Neural progenitor cell (in vitro differentiated cells): ENCODE measurements at regions not wholly inside any gene's neighbourhood (a gene's known extent, or its start where the extent isn't known, plus 50 kb on each side); places are given as distances from the start of the nearest gene placed in this dataset.

Experiments used
- DNase-seq: peaks from one replicate; pipeline ENCODE4 v3.0.0-alpha.2; 2016; ENCODE audit warnings: low spot score
- H2AFZ ChIP-seq: fragments of 200-600 bp; sonication (generic); replicated peaks from 2 replicates; pipeline ENCODE4 v1.6.1; 2016; ENCODE audit warnings: antibody characterized with exemption
- H3F3A ChIP-seq: fragments of 200-600 bp; sonication (generic); 2 replicates; pipeline ENCODE4 v1.6.1; 2016; ENCODE audit warnings: antibody characterized with exemption, low read depth
- H3K27ac ChIP-seq: fragments of 200-600 bp; sonication (generic); 2 replicates; pipeline ENCODE4 v1.5.1; 2016; ENCODE audit warnings: mild to moderate bottlenecking
- H3K27me3 ChIP-seq: fragments of 200-600 bp; sonication (generic); 2 replicates; pipeline ENCODE4 v1.6.1; 2016; ENCODE audit warnings: mild to moderate bottlenecking, moderate library complexity
- H3K36me3 ChIP-seq: fragments of 200-600 bp; sonication (generic); 2 replicates; pipeline ENCODE4 v1.5.1; 2016
- H3K4me1 ChIP-seq: fragments of 200-600 bp; sonication (generic); 2 replicates; pipeline ENCODE4 v1.6.1; 2016; ENCODE audit warnings: mixed run types
- H3K4me2 ChIP-seq: fragments of 200-600 bp; sonication (generic); 2 replicates; pipeline ENCODE4 v1.6.1; 2016
- H3K4me3 ChIP-seq: fragments of 200-600 bp; sonication (generic); 2 replicates; pipeline ENCODE4 v1.5.1; 2016
- H3K79me2 ChIP-seq: fragments of 200-600 bp; sonication (generic); 2 replicates; pipeline ENCODE4 v1.6.1; 2016; ENCODE audit warnings: low read depth
- H3K9ac ChIP-seq: fragments of 200-600 bp; sonication (generic); 2 replicates; pipeline ENCODE4 v1.6.1; 2016
- H3K9me3 ChIP-seq: fragments of 200-600 bp; sonication (generic); 2 replicates; pipeline ENCODE4 v1.5.1; 2016; ENCODE audit warnings: low read depth
- H4K20me1 ChIP-seq: fragments of 200-600 bp; sonication (generic); 2 replicates; pipeline ENCODE4 v1.6.1; 2016; ENCODE audit warnings: low read depth
- H3K27ac Mint-ChIP-seq: 3 replicates; pipeline ENCODE4 v1.8.0; 2021; ENCODE audit warnings: mixed read lengths
- H3K27me3 Mint-ChIP-seq: 2 replicates; pipeline ENCODE4 v1.8.0; 2022; ENCODE audit warnings: low read depth, mild to moderate bottlenecking, inconsistent platforms, moderate library complexity, mixed read lengths; ENCODE audit not compliant: insufficient read depth
- H3K36me3 Mint-ChIP-seq: 3 replicates; pipeline ENCODE4 v1.8.0; 2021; ENCODE audit warnings: mixed read lengths
- H3K4me1 Mint-ChIP-seq: 3 replicates; pipeline ENCODE4 v1.8.0; 2021; ENCODE audit warnings: mixed read lengths
- H3K4me3 Mint-ChIP-seq: 3 replicates; pipeline ENCODE4 v1.8.0; 2021; ENCODE audit warnings: mild to moderate bottlenecking, moderate library complexity, mixed read lengths
- H3K9me3 Mint-ChIP-seq: 3 replicates; pipeline ENCODE4 v1.8.0; 2020; ENCODE audit warnings: mixed read lengths
- EZH2 ChIP-seq: fragments of 200-600 bp; sonication (generic); IDR thresholded peaks from 2 replicates; pipeline ENCODE4 v1.6.1; 2017; ENCODE audit warnings: antibody characterized with exemption, mild to moderate bottlenecking, moderate library complexity
- EZH2phosphoT487 ChIP-seq: fragments of 200-600 bp; sonication (generic); IDR thresholded peaks from 2 replicates; pipeline ENCODE4 v1.6.1; 2017; ENCODE audit warnings: antibody characterized with exemption
- TF ChIP-seq, protein P1 (sequence below): fragments of 200-600 bp; sonication (generic); IDR thresholded peaks from 2 replicates; pipeline ENCODE4 v1.5.1; 2017; ENCODE audit warnings: antibody characterized with exemption, mild to moderate bottlenecking

DNA sequence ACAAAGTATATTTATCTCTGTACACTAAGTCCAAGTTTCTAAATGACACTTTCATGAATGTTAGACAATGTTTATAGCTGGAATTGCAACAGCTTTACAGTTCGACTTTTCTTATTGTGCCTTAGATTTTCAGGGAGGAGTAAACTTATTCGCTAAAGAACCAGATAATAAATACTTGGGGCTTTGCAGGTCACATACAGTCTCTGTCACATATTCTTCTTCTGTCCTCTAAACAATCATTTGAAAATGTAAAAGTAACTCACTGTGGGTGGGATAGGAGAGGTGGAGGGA, 132.6 kb downstream of the SPRY1 start:
- Histone ChIP-seq H3K4me1 (peaks cover 4% of the 10 kb centered on the region), H3K79me2 (no peaks in the 10 kb centered on the region), H4K20me1 (no peaks in the 10 kb centered on the region), H2AFZ (no peak overlapping the region), H3K27me3 (no peaks in the 10 kb centered on the region), H3F3A (no peaks in the 10 kb centered on the region), H3K4me3 (no peak overlapping the region), H3K27ac (no peak overlapping the region), H3K9me3 (no peaks in the 10 kb centered on the region), H3K36me3 (no peaks in the 10 kb centered on the region), H3K4me2 (no peak overlapping the region), H3K9ac (no peak overlapping the region)
- Mint-ChIP-seq H3K27ac (no peak overlapping the region), H3K9me3 (peaks cover 31% of the 10 kb centered on the region), H3K4me3 (no peak overlapping the region), H3K36me3 (peaks cover 5% of the 10 kb centered on the region), H3K4me1 (peaks cover 10% of the 10 kb centered on the region), H3K27me3 (no peaks in the 10 kb centered on the region)
- TF ChIP-seq, protein P1, sequence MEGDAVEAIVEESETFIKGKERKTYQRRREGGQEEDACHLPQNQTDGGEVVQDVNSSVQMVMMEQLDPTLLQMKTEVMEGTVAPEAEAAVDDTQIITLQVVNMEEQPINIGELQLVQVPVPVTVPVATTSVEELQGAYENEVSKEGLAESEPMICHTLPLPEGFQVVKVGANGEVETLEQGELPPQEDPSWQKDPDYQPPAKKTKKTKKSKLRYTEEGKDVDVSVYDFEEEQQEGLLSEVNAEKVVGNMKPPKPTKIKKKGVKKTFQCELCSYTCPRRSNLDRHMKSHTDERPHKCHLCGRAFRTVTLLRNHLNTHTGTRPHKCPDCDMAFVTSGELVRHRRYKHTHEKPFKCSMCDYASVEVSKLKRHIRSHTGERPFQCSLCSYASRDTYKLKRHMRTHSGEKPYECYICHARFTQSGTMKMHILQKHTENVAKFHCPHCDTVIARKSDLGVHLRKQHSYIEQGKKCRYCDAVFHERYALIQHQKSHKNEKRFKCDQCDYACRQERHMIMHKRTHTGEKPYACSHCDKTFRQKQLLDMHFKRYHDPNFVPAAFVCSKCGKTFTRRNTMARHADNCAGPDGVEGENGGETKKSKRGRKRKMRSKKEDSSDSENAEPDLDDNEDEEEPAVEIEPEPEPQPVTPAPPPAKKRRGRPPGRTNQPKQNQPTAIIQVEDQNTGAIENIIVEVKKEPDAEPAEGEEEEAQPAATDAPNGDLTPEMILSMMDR = no peak
- TF ChIP-seq EZH2phosphoT487 = no peak
- TF ChIP-seq EZH2 = no peak
- DNase-seq = no peak

GRCh38 chr4:123530357-123530756, 133.8 kb downstream of the SPRY1 start:
- Histone ChIP-seq H3K4me3 (no peak overlapping the region), H3K79me2 (no peaks in the 10 kb centered on the region), H3K9me3 (no peaks in the 10 kb centered on the region), H3K27me3 (no peaks in the 10 kb centered on the region), H2AFZ (no peak overlapping the region), H3K36me3 (no peaks in the 10 kb centered on the region), H3K4me1 (peaks cover 4% of the 10 kb centered on the region), H4K20me1 (no peaks in the 10 kb centered on the region), H3K27ac (no peak overlapping the region), H3K9ac (no peak overlapping the region), H3F3A (no peaks in the 10 kb centered on the region), H3K4me2 (no peak overlapping the region)
- H3K36me3 Mint-ChIP-seq = peaks cover 5% of the 10 kb centered on the region
- no peak overlapping the region for H3K4me3 Mint-ChIP-seq
- H3K27me3 Mint-ChIP-seq = no peaks in the 10 kb centered on the region
- TF ChIP-seq, protein P1 = no peak
- no peak overlapping the region for H3K27ac Mint-ChIP-seq
- H3K9me3 Mint-ChIP-seq = peaks cover 33% of the 10 kb centered on the region
- no peak for DNase-seq
- peaks cover 10% of the 10 kb centered on the region for H3K4me1 Mint-ChIP-seq

DNA sequence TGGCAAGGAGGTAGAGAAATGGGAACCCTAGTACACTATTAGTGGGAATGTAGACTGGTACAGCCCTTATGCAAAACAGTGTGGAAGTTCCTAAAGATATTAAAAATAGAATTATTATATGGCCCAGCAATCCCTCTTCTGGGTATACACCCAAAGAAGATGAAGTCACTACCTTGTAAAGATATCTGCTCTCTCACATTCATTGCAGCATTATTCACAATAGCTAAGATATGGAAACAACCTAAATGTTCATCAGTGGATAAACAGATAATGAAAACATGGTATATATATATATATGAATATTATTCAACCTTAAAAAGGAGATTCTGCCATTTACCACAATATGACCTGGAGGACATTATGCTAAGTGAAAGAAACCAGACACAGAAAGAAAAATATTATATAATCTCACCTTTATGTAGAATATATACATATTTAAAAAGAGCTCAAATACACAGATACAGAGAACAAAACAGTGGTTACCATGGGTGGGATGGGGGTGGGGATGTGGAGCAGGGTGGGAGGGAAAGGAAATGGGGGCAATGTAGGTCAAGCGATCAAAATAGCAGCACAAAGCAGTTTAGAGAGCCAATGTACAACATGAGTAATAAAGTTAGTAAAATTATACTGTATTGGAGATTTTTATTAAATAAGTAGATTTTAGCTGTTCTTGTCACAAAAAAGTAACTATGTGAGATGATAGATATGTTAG, 138.6 kb downstream of the SPRY1 start:
- H2AFZ ChIP-seq = no peak overlapping the region
- H3K36me3 ChIP-seq = no peaks in the 10 kb centered on the region

More for the DNA sequence above, 138.6 kb downstream of the SPRY1 start:
- Mint-ChIP-seq H3K9me3 (peaks cover 48% of the 10 kb centered on the region), H3K4me1 (no peaks in the 10 kb centered on the region), H3K4me3 (no peak overlapping the region), H3K27me3 (peaks cover 6% of the 10 kb centered on the region), H3K27ac (no peak overlapping the region), H3K36me3 (peaks cover 9% of the 10 kb centered on the region)
- H3K9ac ChIP-seq = no peak overlapping the region
- no peak for DNase-seq
- H3K79me2 ChIP-seq = no peaks in the 10 kb centered on the region
- H3K4me3 ChIP-seq = no peak overlapping the region
- no peaks in the 10 kb centered on the region for H4K20me1 ChIP-seq
- TF ChIP-seq, protein P1 = no peak
- TF ChIP-seq EZH2phosphoT487 = no peak
- no peak for TF ChIP-seq EZH2
- H3K4me1 ChIP-seq = no peaks in the 10 kb centered on the region
- H3F3A ChIP-seq = no peaks in the 10 kb centered on the region
- no peaks in the 10 kb centered on the region for H3K27me3 ChIP-seq
- H3K27ac ChIP-seq = no peak overlapping the region
- no peak overlapping the region for H3K4me2 ChIP-seq
- H3K9me3 ChIP-seq = no peaks in the 10 kb centered on the region
